Astrocyte (in vitro differentiated cells and primary cell): ENCODE measurements at regions not wholly inside any gene's neighbourhood (a gene's known extent, or its start where the extent isn't known, plus 50 kb on each side); places are given as distances from the start of the nearest gene placed in this dataset.

Experiments used
- CTCF ChIP-seq: IDR thresholded peaks from 2 replicates; pipeline ENCODE4 v1.5.1; 2011; ENCODE audit warnings: low read depth, mild to moderate bottlenecking, inconsistent platforms, low read length, moderate library complexity; ENCODE audit not compliant: insufficient read depth
- EZH2 ChIP-seq: IDR thresholded peaks from 2 replicates; pipeline ENCODE4 v1.6.1; 2012; ENCODE audit warnings: mild to moderate bottlenecking, low read length, inconsistent platforms; ENCODE audit not compliant: insufficient read depth

GRCh38 chr2:76330865-76331264 lies 620.1 kb upstream of the GCFC2 start:
- TF ChIP-seq CTCF: no peak
- TF ChIP-seq EZH2: no peak
